ENCODE measurements at regions not wholly inside any gene's neighbourhood (a gene's known extent, or its start where the extent isn't known, plus 50 kb on each side); places are given as distances from the start of the nearest gene placed in this dataset.
"Not testable (repeated sequence)": the region's sequence is repeated elsewhere in the genome, so short reads cannot be mapped to it uniquely, and the experiment has no call there.

DNA sequence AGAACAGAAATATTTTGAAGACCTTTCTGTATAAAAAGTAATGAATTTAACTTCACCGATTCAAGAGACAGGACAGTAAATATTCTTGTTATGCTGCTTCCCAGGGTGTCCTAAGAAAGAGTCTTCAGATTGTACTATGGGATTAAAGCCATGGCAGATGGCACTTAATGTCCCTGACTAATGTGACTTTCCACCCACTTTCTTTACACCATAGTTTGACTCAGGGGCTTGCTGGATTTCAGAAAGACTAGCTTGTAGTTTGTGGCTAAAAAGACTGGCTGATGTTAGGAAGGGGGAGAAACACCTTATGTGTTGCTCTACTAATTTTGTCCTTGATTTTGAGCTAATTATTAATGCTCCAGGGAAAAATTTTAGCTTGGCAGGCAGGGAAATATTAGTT lies 75.9 kb downstream of the UTRN start:
- H3K4me3 Mint-ChIP-seq, result peak overlapping the region in 5 of 7 donors; percentile 1 to 65 (median 39)
- Histone ChIP-seq H3K4me3 (ENCODE audit: low read length) (no peak overlapping the region), H3K9me3 (ENCODE audit: low read length) (no peaks in the 10 kb centered on the region), H3K36me3 (ENCODE audit: insufficient read depth, low read length) (peaks cover 5% of the 10 kb centered on the region), H3K4me1 (ENCODE audit: insufficient read depth, low read length) (peaks cover 40% of the 10 kb centered on the region), H3K27ac (ENCODE audit: low read depth, low read length) (peak overlapping the region; percentile 2), H3K27me3 (ENCODE audit: insufficient read depth, low read length, poor library complexity, severe bottlenecking) (no peaks in the 10 kb centered on the region)
- DNase-seq, result no peak
- H3K36me3 Mint-ChIP-seq, result peaks cover 0 to 13% (median 1%) of the 10 kb centered on the region in 3 donors
- no peaks in the 10 kb centered on the region for H3K27me3 Mint-ChIP-seq
- ChIA-PET CTCF (interaction anchor here (0.9 to 1.5 kb wide), 3 partner anchors 15 to 187 kb away, joined by 3 read pairs; no protein-coding TSS in a partner anchor), POLR2A (interaction anchor here (0.7 kb wide), 1 partner anchor 14 kb away, joined by 3 read pairs; no protein-coding TSS in a partner anchor)
- H3K4me1 Mint-ChIP-seq, result peaks cover 82 to 99% (median 96%) of the 10 kb centered on the region in 3 donors
- peak overlapping the region; percentile 78 to 94 (median 86) for H3K27ac Mint-ChIP-seq
- no peaks in the 10 kb centered on the region for H3K9me3 Mint-ChIP-seq

DNA sequence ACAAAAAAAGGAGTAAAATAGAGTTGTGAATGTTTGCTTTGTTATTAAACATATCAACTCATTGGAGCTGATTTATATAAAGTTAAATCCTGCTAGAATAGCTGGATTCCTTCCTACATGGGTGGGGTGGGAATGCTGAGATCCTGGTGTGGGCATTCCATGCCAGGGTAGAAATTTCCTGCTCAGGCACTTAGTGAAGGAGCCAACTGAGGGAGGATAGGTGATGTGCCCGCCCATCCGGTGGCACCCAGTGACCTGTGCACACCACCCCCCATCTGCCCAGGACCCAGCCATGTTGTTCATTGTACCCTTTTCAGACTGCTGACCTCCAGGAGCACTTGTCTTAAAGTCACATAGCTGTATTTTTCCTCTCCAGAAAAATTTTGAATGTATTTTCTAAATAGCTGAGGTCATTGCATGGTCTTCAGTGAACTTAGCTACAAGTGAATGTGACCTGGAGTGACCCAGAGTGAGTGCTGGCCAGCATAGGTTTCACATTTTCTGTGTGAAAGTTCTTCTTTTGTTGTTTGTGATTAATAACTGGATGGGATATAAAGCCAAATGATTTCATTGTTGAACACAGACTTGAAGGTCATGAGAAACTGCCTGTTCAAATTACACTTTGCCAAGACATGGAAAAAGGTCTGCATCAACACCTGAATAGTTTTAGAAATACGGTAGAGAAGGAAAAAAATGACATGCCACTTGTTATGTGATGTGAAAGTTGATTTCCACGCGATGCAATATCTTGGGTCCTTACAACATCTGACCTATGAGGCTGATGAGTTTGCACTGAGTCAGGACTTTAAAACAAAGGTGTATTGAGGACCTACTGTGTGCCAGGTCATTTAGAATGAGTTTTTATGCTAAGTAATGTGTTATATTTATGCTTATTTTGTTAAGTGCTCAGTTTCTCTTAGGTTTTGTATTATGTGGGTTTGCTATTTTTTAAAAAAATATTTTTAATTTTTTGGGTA lies 77.2 kb downstream of the UTRN start:
- no peak overlapping the region for H3K27ac ChIP-seq (ENCODE audit: low read depth, low read length)
- peaks cover 5% of the 10 kb centered on the region for H3K36me3 ChIP-seq (ENCODE audit: insufficient read depth, low read length)
- no peak overlapping the region for H3K4me3 ChIP-seq (ENCODE audit: low read length)
- Mint-ChIP-seq H3K4me1 (peaks cover 79 to 94% (median 92%) of the 10 kb centered on the region in 3 donors), H3K9me3 (no peaks in the 10 kb centered on the region), H3K27ac (peak overlapping the region in 7 of 8 donors; percentile 76 to 90 (median 82)), H3K36me3 (peaks cover 3 to 19% (median 4%) of the 10 kb centered on the region in 3 donors), H3K4me3 (peak overlapping the region in 2 of 7 donors; percentile 0 to 35), H3K27me3 (no peaks in the 10 kb centered on the region)
- H3K27me3 ChIP-seq (ENCODE audit: insufficient read depth, low read length, poor library complexity, severe bottlenecking), result no peaks in the 10 kb centered on the region
- H3K9me3 ChIP-seq (ENCODE audit: low read length), result no peaks in the 10 kb centered on the region
- H3K4me1 ChIP-seq (ENCODE audit: insufficient read depth, low read length), result peaks cover 29% of the 10 kb centered on the region
- ChIA-PET POLR2A (no interaction called here), CTCF (no interaction called here)
- DNase-seq, result no peak

DNA sequence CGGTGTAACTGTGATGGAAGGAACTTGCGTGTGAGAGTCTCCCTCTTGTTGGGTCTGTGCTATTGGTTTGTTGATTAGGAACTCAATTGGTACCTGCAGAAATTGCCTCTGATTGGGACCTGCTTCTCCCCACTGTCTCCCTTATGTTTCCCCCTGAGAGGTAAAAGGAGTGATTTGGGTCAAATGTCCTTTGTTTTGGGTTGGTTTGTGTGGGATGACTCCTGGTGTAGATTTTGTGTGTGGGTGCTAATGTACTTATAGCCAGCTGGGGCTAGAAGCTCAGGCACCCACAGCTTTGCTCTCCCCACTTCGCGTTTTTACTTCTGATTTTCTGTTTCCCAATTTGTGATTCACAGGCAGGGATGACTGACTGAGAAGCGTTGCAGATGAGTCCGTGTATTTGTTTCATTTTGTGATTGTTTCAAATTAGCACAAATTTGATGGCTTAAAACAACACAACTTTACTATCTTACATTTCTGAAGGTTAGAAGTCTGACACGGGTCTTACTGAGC lies 79.1 kb downstream of the UTRN start:
- CTCF ChIA-PET, result interaction anchor here (0.7 kb wide), 1 partner anchor 219 kb away, joined by 3 read pairs; no protein-coding TSS in a partner anchor
- peaks cover 74 to 89% (median 87%) of the 10 kb centered on the region in 3 donors for H3K4me1 Mint-ChIP-seq
- no peaks in the 10 kb centered on the region for H3K27me3 ChIP-seq (ENCODE audit: insufficient read depth, low read length, poor library complexity, severe bottlenecking)
- no peaks in the 10 kb centered on the region for H3K9me3 Mint-ChIP-seq
- no peak overlapping the region for H3K27ac ChIP-seq (ENCODE audit: low read depth, low read length)
- POLR2A ChIA-PET, result no interaction called here
- H3K4me3 ChIP-seq (ENCODE audit: low read length), result no peak overlapping the region
- peaks cover 3 to 21% (median 5%) of the 10 kb centered on the region in 3 donors for H3K36me3 Mint-ChIP-seq
- no peak for DNase-seq
- no peaks in the 10 kb centered on the region for H3K27me3 Mint-ChIP-seq
- no peaks in the 10 kb centered on the region for H3K36me3 ChIP-seq (ENCODE audit: insufficient read depth, low read length)
- no peaks in the 10 kb centered on the region for H3K9me3 ChIP-seq (ENCODE audit: low read length)
- peak overlapping the region; percentile 18 to 86 (median 60) for H3K27ac Mint-ChIP-seq
- H3K4me1 ChIP-seq (ENCODE audit: insufficient read depth, low read length), result peaks cover 27% of the 10 kb centered on the region
- H3K4me3 Mint-ChIP-seq, result peak overlapping the region in 6 of 7 donors; percentile 9 to 51 (median 44)

DNA sequence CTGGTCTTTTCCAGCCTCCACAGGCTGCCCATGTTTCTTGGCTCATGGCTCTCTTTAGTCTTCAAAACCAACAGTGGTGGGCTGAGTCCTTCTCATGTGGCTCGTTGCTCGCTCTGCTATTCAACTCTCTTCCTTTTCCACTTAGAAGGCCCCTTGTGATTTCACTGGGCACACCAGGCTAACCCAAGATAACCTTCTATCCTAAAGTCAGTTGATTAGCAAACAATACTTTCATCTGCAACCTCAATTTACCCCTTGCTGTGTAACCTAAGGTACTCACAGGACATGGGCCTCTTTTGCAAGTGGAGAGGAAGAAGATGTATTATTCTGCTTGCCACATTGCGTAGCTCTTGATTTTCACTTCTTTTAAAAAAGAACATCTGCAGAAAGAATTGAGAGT lies 79.6 kb downstream of the UTRN start:
- no peaks in the 10 kb centered on the region for H3K36me3 ChIP-seq (ENCODE audit: insufficient read depth, low read length)
- DNase-seq, result no peak
- peaks cover 0 to 1% (median 0%) of the 10 kb centered on the region in 5 donors for H3K9me3 Mint-ChIP-seq
- peaks cover 72 to 88% (median 87%) of the 10 kb centered on the region in 3 donors for H3K4me1 Mint-ChIP-seq
- no peaks in the 10 kb centered on the region for H3K27me3 ChIP-seq (ENCODE audit: insufficient read depth, low read length, poor library complexity, severe bottlenecking)
- peaks cover 3 to 25% (median 8%) of the 10 kb centered on the region in 3 donors for H3K36me3 Mint-ChIP-seq
- ChIA-PET CTCF (interaction anchor here (0.7 kb wide), 1 partner anchor 219 kb away, joined by 3 read pairs; no protein-coding TSS in a partner anchor), POLR2A (interaction anchor here (0.6 kb wide), 1 partner anchor 10 kb away, joined by 6 read pairs; no protein-coding TSS in a partner anchor)
- no peak overlapping the region for H3K4me3 ChIP-seq (ENCODE audit: low read length)
- no peak overlapping the region for H3K27ac ChIP-seq (ENCODE audit: low read depth, low read length)
- H3K27me3 Mint-ChIP-seq, result no peaks in the 10 kb centered on the region
- peak overlapping the region in 4 of 7 donors; percentile 18 to 48 (median 34) for H3K4me3 Mint-ChIP-seq
- peaks cover 27% of the 10 kb centered on the region for H3K4me1 ChIP-seq (ENCODE audit: insufficient read depth, low read length)
- no peaks in the 10 kb centered on the region for H3K9me3 ChIP-seq (ENCODE audit: low read length)
- H3K27ac Mint-ChIP-seq, result peak overlapping the region in 7 of 8 donors; percentile 21 to 86 (median 59)

DNA sequence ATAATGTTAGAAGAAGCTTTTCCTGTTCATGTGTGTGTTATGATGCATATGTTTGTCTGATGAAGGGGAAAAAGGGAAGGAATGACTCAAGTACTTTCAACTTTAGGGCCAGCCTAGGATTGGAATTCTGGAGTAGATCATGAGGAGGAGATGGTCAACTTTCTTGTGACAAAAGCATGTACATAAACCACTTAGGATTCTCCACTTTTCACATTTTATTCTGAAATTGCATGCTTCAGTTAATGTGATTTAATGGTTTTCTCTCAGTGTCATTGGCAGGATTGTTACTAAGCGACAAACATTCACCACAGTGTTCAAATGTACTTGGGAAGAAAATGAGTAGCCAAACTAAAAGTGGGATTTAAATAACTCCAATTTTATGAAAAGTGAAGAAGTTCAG lies 80.1 kb downstream of the UTRN start:
- ChIA-PET CTCF (no interaction called here), POLR2A (interaction anchor here (0.6 kb wide), 1 partner anchor 10 kb away, joined by 6 read pairs; no protein-coding TSS in a partner anchor)
- H3K27ac Mint-ChIP-seq, result peak overlapping the region; percentile 8 to 77 (median 33)
- Histone ChIP-seq H3K36me3 (ENCODE audit: insufficient read depth, low read length) (no peaks in the 10 kb centered on the region), H3K4me1 (ENCODE audit: insufficient read depth, low read length) (peaks cover 24% of the 10 kb centered on the region), H3K9me3 (ENCODE audit: low read length) (no peaks in the 10 kb centered on the region), H3K27me3 (ENCODE audit: insufficient read depth, low read length, poor library complexity, severe bottlenecking) (no peaks in the 10 kb centered on the region), H3K27ac (ENCODE audit: low read depth, low read length) (no peak overlapping the region), H3K4me3 (ENCODE audit: low read length) (no peak overlapping the region)
- H3K4me1 Mint-ChIP-seq, result peaks cover 75 to 88% (median 87%) of the 10 kb centered on the region in 3 donors
- H3K9me3 Mint-ChIP-seq, result peaks cover 0 to 2% (median 0%) of the 10 kb centered on the region in 5 donors
- H3K36me3 Mint-ChIP-seq, result peaks cover 3 to 29% (median 13%) of the 10 kb centered on the region in 3 donors
- H3K4me3 Mint-ChIP-seq, result peak overlapping the region in 3 of 7 donors; percentile 1 to 2 (median 2)
- H3K27me3 Mint-ChIP-seq, result no peaks in the 10 kb centered on the region
- DNase-seq, result no peak

DNA sequence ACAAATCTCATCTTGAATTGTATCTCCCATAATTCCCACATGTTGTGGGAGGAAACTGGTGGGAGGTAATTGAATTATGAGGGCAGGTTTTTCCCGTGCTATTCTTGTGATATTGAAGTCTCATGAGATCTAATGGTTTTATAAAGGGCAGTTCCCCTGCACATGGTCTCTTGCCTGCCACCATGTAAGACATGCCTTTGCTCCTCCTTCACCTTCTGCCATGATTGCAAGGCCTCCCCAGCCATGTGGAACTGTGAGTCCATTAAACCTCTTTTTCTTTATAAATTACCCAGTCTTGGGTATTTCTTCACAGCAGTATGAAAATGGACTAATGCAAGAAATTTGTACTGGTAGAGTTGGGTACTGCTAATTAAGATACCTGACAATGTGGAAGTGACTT lies 84.6 kb downstream of the UTRN start:
- H3K36me3 ChIP-seq (ENCODE audit: insufficient read depth, low read length); H3K9me3 ChIP-seq (ENCODE audit: low read length); H3K27me3 Mint-ChIP-seq; H3K27ac ChIP-seq (ENCODE audit: low read depth, low read length); POLR2A ChIA-PET; H3K4me3 Mint-ChIP-seq; DNase-seq; H3K27me3 ChIP-seq (ENCODE audit: insufficient read depth, low read length, poor library complexity, severe bottlenecking); CTCF ChIA-PET; H3K4me3 ChIP-seq (ENCODE audit: low read length); H3K9me3 Mint-ChIP-seq: not testable (repeated sequence)
- peaks cover 62 to 83% (median 82%) of the 10 kb centered on the region in 3 donors for H3K4me1 Mint-ChIP-seq
- H3K4me1 ChIP-seq (ENCODE audit: insufficient read depth, low read length), result peaks cover 13% of the 10 kb centered on the region
- H3K36me3 Mint-ChIP-seq, result peaks cover 3 to 55% (median 23%) of the 10 kb centered on the region in 3 donors
- peak overlapping the region in 2 of 8 donors; percentile 17 to 73 for H3K27ac Mint-ChIP-seq

DNA sequence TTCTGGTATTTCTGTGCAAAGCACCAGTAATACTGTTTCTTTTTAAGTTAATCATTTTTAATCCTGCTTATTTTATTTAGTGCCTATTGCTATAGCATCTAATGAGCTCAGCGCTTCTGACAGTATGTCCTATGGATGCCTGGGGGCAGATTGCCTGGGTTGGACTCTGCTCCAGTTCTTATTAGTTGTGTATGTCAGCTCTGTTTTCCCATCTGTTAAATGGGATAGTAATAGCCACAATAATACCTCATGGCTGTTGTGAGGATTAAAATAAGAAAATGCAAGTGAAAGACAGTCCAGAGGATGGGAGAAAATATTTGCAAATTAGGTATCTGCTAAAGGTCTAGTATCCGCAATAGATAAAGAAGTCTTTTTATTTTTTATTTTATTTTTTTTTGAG lies 87.0 kb downstream of the UTRN start:
- peaks cover 0 to 2% (median 0%) of the 10 kb centered on the region in 5 donors for H3K9me3 Mint-ChIP-seq
- peaks cover 55 to 75% (median 74%) of the 10 kb centered on the region in 3 donors for H3K4me1 Mint-ChIP-seq
- H3K27me3 ChIP-seq (ENCODE audit: insufficient read depth, low read length, poor library complexity, severe bottlenecking), result no peaks in the 10 kb centered on the region
- H3K4me3 Mint-ChIP-seq, result no peak overlapping the region
- H3K27ac Mint-ChIP-seq, result peak overlapping the region in 4 of 8 donors; percentile 32 to 60 (median 49)
- peaks cover 25% of the 10 kb centered on the region for H3K4me1 ChIP-seq (ENCODE audit: insufficient read depth, low read length)
- no peak overlapping the region for H3K4me3 ChIP-seq (ENCODE audit: low read length)
- no peaks in the 10 kb centered on the region for H3K9me3 ChIP-seq (ENCODE audit: low read length)
- ChIA-PET CTCF (no interaction called here), POLR2A (no interaction called here)
- H3K36me3 ChIP-seq (ENCODE audit: insufficient read depth, low read length), result no peaks in the 10 kb centered on the region
- H3K36me3 Mint-ChIP-seq, result peaks cover 0 to 54% (median 22%) of the 10 kb centered on the region in 3 donors
- H3K27ac ChIP-seq (ENCODE audit: low read depth, low read length), result no peak overlapping the region
- no peak for DNase-seq
- no peaks in the 10 kb centered on the region for H3K27me3 Mint-ChIP-seq

All from CD8-positive, alpha-beta memory T cell (primary cell).